HG02840 (cell line): ENCODE measurements at regions not wholly inside any gene's neighbourhood (a gene's known extent, or its start where the extent isn't known, plus 50 kb on each side); places are given as distances from the start of the nearest gene placed in this dataset.

Experiments used
- ATAC-seq: cut with Tn5 transposase; IDR thresholded peaks from one replicate; pipeline ENCODE4 v1.9.1; 2021; ENCODE audit warnings: mild to moderate bottlenecking, moderate library complexity, moderate number of reproducible peaks; ENCODE audit not compliant: unreplicated experiment, low FRiP score

- no peak for ATAC-seq
Measured at GRCh38 chr1:90784186-90784847, 67.2 kb upstream of the BARHL2 start.

- no peak for ATAC-seq
Measured at GRCh38 chr1:90783181-90783580, 66.1 kb upstream of the BARHL2 start.

DNA sequence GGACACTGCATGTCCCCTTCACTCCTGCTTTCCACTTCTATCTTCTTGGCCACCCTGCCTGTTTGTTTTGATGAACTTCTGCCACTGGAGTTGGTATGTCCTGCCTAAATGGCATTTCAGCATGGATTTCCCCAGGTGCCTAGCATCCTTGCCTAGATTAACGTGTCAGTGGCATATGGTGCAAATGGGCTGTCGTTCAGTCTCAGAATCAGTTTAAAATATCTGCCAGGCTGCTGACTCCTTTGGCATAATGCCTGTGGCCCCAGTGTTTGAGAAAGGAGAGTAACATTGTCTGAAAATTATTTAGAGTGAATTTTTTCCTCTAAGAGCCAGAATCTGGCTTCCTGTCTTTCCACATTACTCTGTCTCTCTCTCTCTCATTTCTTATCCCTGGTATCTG is 64.9 kb upstream of the BARHL2 start:
- ATAC-seq: no peak

- no peak for ATAC-seq
Measured at GRCh38 chr1:90781534-90781933, 64.4 kb upstream of the BARHL2 start.

- no peak for ATAC-seq
Measured at GRCh38 chr1:90780981-90781380, 63.9 kb upstream of the BARHL2 start.

DNA sequence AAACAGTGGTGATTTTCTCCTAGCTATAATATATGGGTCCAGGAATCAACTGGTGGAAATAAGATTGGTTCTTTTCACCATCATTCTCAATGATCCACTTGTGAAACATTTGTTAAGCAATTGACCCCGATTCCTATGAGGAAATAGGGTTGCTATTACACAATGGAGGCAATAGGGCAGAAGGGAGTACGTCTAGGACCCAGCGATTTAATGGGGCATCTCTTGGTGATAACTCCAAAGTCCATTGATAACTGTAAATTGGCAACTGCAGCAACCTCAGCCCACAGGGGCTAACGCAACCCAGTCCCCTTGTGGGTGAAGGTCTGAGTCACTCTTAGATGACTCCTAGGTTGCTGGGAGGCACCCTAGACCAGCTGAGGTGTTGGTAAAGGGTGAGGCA is 62.5 kb upstream of the BARHL2 start:
- ATAC-seq: no peak

GRCh38 chr1:90778486-90778885 is 61.4 kb upstream of the BARHL2 start:
- no peak for ATAC-seq

GRCh38 chr1:90773812-90774211 is 56.7 kb upstream of the BARHL2 start:
- ATAC-seq: no peak

- no peak for ATAC-seq
Measured at GRCh38 chr1:90768826-90769225, 51.7 kb upstream of the BARHL2 start.

DNA sequence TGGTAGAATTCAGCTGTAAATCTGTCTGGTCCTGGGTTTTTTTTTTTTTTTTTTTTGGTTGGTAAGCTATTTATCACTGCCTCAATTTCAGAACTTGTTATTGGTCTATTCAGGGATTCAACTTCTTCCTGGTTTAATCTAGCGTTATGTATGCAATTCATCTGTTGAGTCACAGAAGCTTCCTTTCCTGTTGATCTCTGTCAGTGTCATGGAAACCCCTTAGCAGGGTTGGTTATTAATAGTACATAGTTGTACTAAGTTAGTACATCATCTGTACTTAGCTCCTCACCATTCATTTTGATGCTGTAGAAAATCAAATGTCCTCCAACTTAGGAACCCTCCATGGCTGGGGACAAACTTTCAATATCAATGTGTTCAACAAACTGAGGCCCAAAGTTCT is 51.0 kb upstream of the BARHL2 start:
- no peak for ATAC-seq
